ENCODE measurements at regions not wholly inside any gene's neighbourhood (a gene's known extent, or its start where the extent isn't known, plus 50 kb on each side); places are given as distances from the start of the nearest gene placed in this dataset.

DNA sequence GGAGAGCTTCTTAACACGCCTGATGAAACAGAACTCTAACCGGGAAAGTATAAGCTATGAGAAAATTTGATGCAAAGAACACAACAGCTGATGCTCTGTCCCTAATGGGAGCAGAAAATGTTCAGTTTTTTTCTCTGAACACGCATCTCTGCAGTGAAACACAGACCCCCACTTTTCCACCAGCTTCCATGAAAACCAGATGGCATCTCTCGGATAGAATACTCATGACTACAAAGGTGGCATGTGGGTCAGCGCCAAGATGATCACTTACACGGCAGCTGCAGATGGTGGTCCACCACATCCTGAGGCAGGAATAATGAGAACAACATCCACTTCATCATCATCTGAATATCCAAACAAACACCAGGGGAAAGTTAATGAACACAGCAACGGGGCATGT lies 85.2 kb upstream of the CNR1 start:
- no peak for TF ChIP-seq EZH2 (IDR thresholded peaks at IDR 0.05)
- TF ChIP-seq POLR2AphosphoS5 (IDR thresholded peaks at IDR 0.05; ENCODE audit: borderline replicate concordance, low read depth, low read length), result no peak
